HepG2 (cell line): ENCODE measurements at regions not wholly inside any gene's neighbourhood (a gene's known extent, or its start where the extent isn't known, plus 50 kb on each side); places are given as distances from the start of the nearest gene placed in this dataset.

Source experiments
- ATAC-seq: fragments of 200-7000 bp; cut with Tn5 transposase; 3 replicates; pipeline ENCODE4 v1.9.1; 2020; ENCODE audit warnings: mild to moderate bottlenecking, moderate library complexity
- BruUV-seq: library from RNA; stranded (reverse); fragments of 400-500 nt; replicated peaks from 2 replicates; lab custom pipeline; 2021; lab: Mats Ljungman, UMichigan
- CTCF ChIA-PET: fragments of 300-600 bp; formaldehyde crosslinking; extraction: SDS; loops from one replicate; lab custom pipeline; 2021; ENCODE audit warnings: low total read pairs, inconsistent platforms, low intra/inter-chr PET ratio; lab: Yijun Ruan, JAX
- POLR2A ChIA-PET: fragments of 350-600 bp; sonication (Branson Sonifier 250); formaldehyde crosslinking; loops from one replicate; lab custom pipeline; 2020; ENCODE audit warnings: antibody characterized with exemption, inconsistent platforms; lab: Yijun Ruan, JAX
- DNase-seq: peaks from one replicate; pipeline ENCODE4 v3.0.0-alpha.2; 2015; ENCODE audit warnings: low spot score
- FAIRE-seq: peaks from 3 replicates; lab custom pipeline; 2011; peaks lifted over from hg19 to GRCh38; lab: Jason Lieb, UNC
- H2AFZ ChIP-seq: one replicate; pipeline ENCODE4 v1.6.1; 2011; ENCODE audit warnings: low read length, inconsistent platforms
- H3K27ac ChIP-seq: fragments of 300-600 bp; 3 replicates; pipeline ENCODE4 v1.8.0; 2011; ENCODE audit warnings: mixed run types, mild to moderate bottlenecking, mixed read lengths, low read length, inconsistent platforms; ENCODE audit not compliant: insufficient read depth; ENCODE audit errors: extremely low read length
- H3K27me3 ChIP-seq, 2 experiments: fragments of 200-600 bp in 1 of 2; 2 replicates in 1 of 2; 3 replicates in 1 of 2; pipeline versions ENCODE4 v1.6.0 to v1.8.0; 2011; ENCODE audit warnings: low read length in 2 of 2, mild to moderate bottlenecking in 2 of 2, moderate library complexity in 2 of 2, inconsistent platforms in 1 of 2; ENCODE audit not compliant: insufficient read depth in 2 of 2, control insufficient read depth in 1 of 2
- H3K36me3 ChIP-seq, 2 experiments: fragments of 200-600 bp in 1 of 2; replicated peaks in 1 of 2; 2 replicates in 1 of 2; 3 replicates in 1 of 2; pipeline versions ENCODE4 v1.5.1 to v1.8.0; 2011; ENCODE audit warnings: low read length in 2 of 2, inconsistent platforms in 1 of 2; ENCODE audit not compliant: insufficient read depth in 2 of 2, control insufficient read depth in 1 of 2
- H3K4me1 ChIP-seq: 2 replicates; pipeline ENCODE4 v1.5.1; 2012; ENCODE audit warnings: low read length, inconsistent platforms; ENCODE audit not compliant: insufficient read depth
- H3K4me2 ChIP-seq: 2 replicates; pipeline ENCODE4 v1.6.0; 2011; ENCODE audit warnings: low read depth, low read length, inconsistent platforms
- H3K4me3 ChIP-seq, 3 experiments: fragments of 200-600 bp in 1 of 3; sonication (generic), shearing (Covaris generic) in 1 of 3; replicated peaks in 1 of 3; 2 replicates each; pipeline ENCODE4 v1.5.1; 2011 to 2016; ENCODE audit warnings: low read length in 3 of 3, inconsistent platforms in 2 of 3, low read depth in 2 of 3, mild to moderate bottlenecking in 2 of 3, control low read depth in 1 of 3, mixed read lengths in 1 of 3; ENCODE audit not compliant: insufficient read depth in 1 of 3
- H3K79me2 ChIP-seq: one replicate; pipeline ENCODE4 v1.6.1; 2011; ENCODE audit warnings: low read length, inconsistent platforms; ENCODE audit not compliant: insufficient read depth
- H3K9ac ChIP-seq: 2 replicates; pipeline ENCODE4 v1.6.0; 2011; ENCODE audit warnings: mild to moderate bottlenecking, low read depth, low read length, inconsistent platforms; ENCODE audit not compliant: insufficient read depth
- H3K9me3 ChIP-seq: 2 replicates; pipeline ENCODE4 v1.5.1; 2012; ENCODE audit warnings: mild to moderate bottlenecking, low read length
- H4K20me1 ChIP-seq: 2 replicates; pipeline ENCODE4 v1.6.0; 2011; ENCODE audit warnings: inconsistent platforms, mild to moderate bottlenecking, low read length, moderate library complexity; ENCODE audit not compliant: insufficient read depth
- AKNA ChIP-seq: sonication (generic); formaldehyde crosslinking; IDR thresholded peaks from 2 replicates; pipeline ENCODE4 v1.4.0; 2020; ENCODE audit warnings: missing genetic modification reagents, borderline replicate concordance
- GATAD2A ChIP-seq: IDR thresholded peaks from 2 replicates; pipeline ENCODE4 v1.6.1; 2016
- GPN1 ChIP-seq: sonication (generic); formaldehyde crosslinking; IDR thresholded peaks from 2 replicates; pipeline ENCODE4 v1.5.1; 2020; ENCODE audit warnings: missing genetic modification reagents, borderline replicate concordance
- HNRNPUL1 ChIP-seq: fragments of 200-400 bp; formaldehyde crosslinking; IDR thresholded peaks from 2 replicates; pipeline ENCODE4 v1.6.1; 2017; ENCODE audit warnings: low read depth, mild to moderate bottlenecking, low read length, moderate library complexity
- IKZF4 ChIP-seq: sonication (generic); formaldehyde crosslinking; IDR thresholded peaks from 2 replicates; pipeline ENCODE4 v1.5.1; 2020; ENCODE audit warnings: borderline replicate concordance, mild to moderate bottlenecking, low read depth, missing genetic modification reagents; ENCODE audit errors: not compliant biosample characterization
- MIXL1 ChIP-seq: IDR thresholded peaks from 2 replicates; pipeline ENCODE4 v1.6.1; 2016
- ONECUT2 ChIP-seq: sonication (generic); formaldehyde crosslinking; IDR thresholded peaks from 2 replicates; pipeline ENCODE4 v1.4.0; 2020; ENCODE audit warnings: missing genetic modification reagents
- PAWR ChIP-seq: sonication (generic); formaldehyde crosslinking; IDR thresholded peaks from 2 replicates; pipeline ENCODE4 v1.4.0; 2020; ENCODE audit warnings: missing genetic modification reagents, mild to moderate bottlenecking, borderline replicate concordance
- ZFP41 ChIP-seq: sonication (generic); formaldehyde crosslinking; IDR thresholded peaks from 2 replicates; pipeline ENCODE4 v1.4.0; 2020; ENCODE audit warnings: mild to moderate bottlenecking, missing genetic modification reagents, borderline replicate concordance
- ZNF83 ChIP-seq: sonication (generic); formaldehyde crosslinking; IDR thresholded peaks from 2 replicates; pipeline ENCODE4 v1.4.0; 2020; ENCODE audit warnings: missing genetic modification reagents, mild to moderate bottlenecking, borderline replicate concordance
- WGBS: methylation state at CpG from one replicate; pipeline ENCODE4 v1.1.6; 2017; ENCODE audit warnings: low lambda C conversion rate; 5-methylcytosine and 5-hydroxymethylcytosine counted together
- in situ Hi-C: cut with HindIII; loops from 2 replicates; pipeline ENCODE4 v1.10.0; 2017; ENCODE audit warnings: low pct_unique_long_range_greater_than_20kb; ENCODE audit not compliant: extremely low pct_ligation_motif_present
- intact Hi-C: fragments of 100-400 bp; cut with micrococcal nuclease; formaldehyde crosslinking; loops from one replicate; pipeline ENCODE4 v1.10.0; 2022; ENCODE audit not compliant: unreplicated experiment

DNA sequence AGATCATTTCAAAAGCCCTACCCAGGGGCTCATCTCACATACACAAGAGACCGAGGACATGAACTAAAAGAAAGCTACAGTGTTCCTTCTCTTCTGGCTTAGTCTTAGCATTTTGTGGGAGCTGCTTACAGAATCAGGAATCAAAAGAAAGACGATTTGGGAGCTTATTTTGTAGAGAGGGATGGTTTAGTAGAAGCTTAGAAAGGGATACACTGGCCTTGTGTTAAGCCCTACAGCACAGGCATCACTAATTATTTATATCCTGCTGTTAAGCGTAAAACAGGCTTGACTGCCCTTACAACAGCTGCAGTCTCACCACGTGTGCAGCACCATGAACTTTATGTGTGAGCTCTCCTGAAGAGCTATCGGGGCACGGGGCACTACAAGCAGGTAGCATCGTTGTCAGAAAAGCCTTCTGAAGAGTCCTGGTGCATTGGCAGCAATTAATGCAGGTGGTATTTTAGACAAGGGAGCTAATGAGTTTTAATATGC, 798.3 kb downstream of the NXPH1 start:
- WGBS, result 7% methylated on average over 7 of the region's 7 CpGs
- DNase-seq, result no peak
- POLR2A ChIA-PET, result no interaction called here

More for the DNA sequence above, 798.3 kb downstream of the NXPH1 start:
- TF ChIP-seq ZFP41 (CRISPR knock-in tag) (no peak), GPN1 (no peak), IKZF4 (CRISPR knock-in tag) (no peak), ONECUT2 (CRISPR knock-in tag) (no peak), ZNF83 (CRISPR knock-in tag) (no peak), MIXL1 (CRISPR knock-in tag) (no peak), HNRNPUL1 (no peak), AKNA (no peak), PAWR (no peak), GATAD2A (CRISPR knock-in tag) (no peak)
- BruUV-seq, result no TSS peak
- in situ Hi-C loops, result no loop called here
- no peaks in the 10 kb centered on the region for H3K36me3 ChIP-seq
- no peak overlapping the region for H3K27ac ChIP-seq
- peaks cover 60% of the 10 kb centered on the region for H3K9me3 ChIP-seq
- no peak overlapping the region for H3K4me2 ChIP-seq
- no peaks in the 10 kb centered on the region for H3K4me1 ChIP-seq
- H3K9ac ChIP-seq, result no peak overlapping the region
- intact Hi-C loops, result no loop called here
- FAIRE-seq (no peak), ATAC-seq (no peak)
- H4K20me1 ChIP-seq, result no peaks in the 10 kb centered on the region
- H3K4me3 ChIP-seq, result no peak overlapping the region
- H3K27me3 ChIP-seq, result no peaks in the 10 kb centered on the region
- H3K79me2 ChIP-seq, result no peaks in the 10 kb centered on the region
- CTCF ChIA-PET, result no interaction called here
- no peak overlapping the region for H2AFZ ChIP-seq
